Cardiac fibroblast (primary cell): ENCODE measurements at regions not wholly inside any gene's neighbourhood (a gene's known extent, or its start where the extent isn't known, plus 50 kb on each side); places are given as distances from the start of the nearest gene placed in this dataset.

ENCODE experiments used
- DNase-seq, 2 donors: peaks; one replicate each; pipeline versions ENCODE4 v3.0.0 to v3.0.0-alpha.2; 2010; ENCODE audit warnings: low read depth in 2 of 2
- H3K4me3 ChIP-seq, 2 donors: replicated peaks in 1 of 2; 1 replicate in 1 of 2; 2 replicates in 1 of 2; pipeline ENCODE4 v1.5.1; 2011; ENCODE audit warnings: low read depth in 2 of 2, low read length in 2 of 2, mild to moderate bottlenecking in 2 of 2, moderate library complexity in 1 of 2
- CTCF ChIP-seq: IDR thresholded peaks from one replicate; pipeline ENCODE4 v1.5.1; 2011; ENCODE audit warnings: low read depth, mild to moderate bottlenecking, low read length, inconsistent platforms

GRCh38 chr2:216281316-216281715 is 91.0 kb downstream of the MARCHF4 start:
- no peak overlapping the region for H3K4me3 ChIP-seq
- no peak for TF ChIP-seq CTCF
- DNase-seq: no peak

GRCh38 chr2:216279459-216279858 is 92.8 kb downstream of the MARCHF4 start:
- no peak overlapping the region for H3K4me3 ChIP-seq
- TF ChIP-seq CTCF: no peak
- peak; percentile 80 to 84 for DNase-seq

- DNase-seq: peak; percentile 34 to 43
- no peak overlapping the region for H3K4me3 ChIP-seq
- TF ChIP-seq CTCF: no peak
Observed at GRCh38 chr2:216279031-216279430, 93.3 kb downstream of the MARCHF4 start.

GRCh38 chr2:216275890-216276289 is 96.4 kb downstream of the MARCHF4 start:
- H3K4me3 ChIP-seq: no peak overlapping the region
- DNase-seq: no peak
- TF ChIP-seq CTCF: no peak

GRCh38 chr2:216274194-216274840 is 98.0 kb downstream of the MARCHF4 start:
- H3K4me3 ChIP-seq: no peak overlapping the region
- no peak for TF ChIP-seq CTCF
- DNase-seq: peak in 1 of 2 donors; percentile 61

GRCh38 chr2:216261042-216261537 is 111.2 kb downstream of the MARCHF4 start:
- TF ChIP-seq CTCF: no peak
- no peak overlapping the region for H3K4me3 ChIP-seq
- no peak for DNase-seq

GRCh38 chr2:216260629-216261028 is 111.7 kb downstream of the MARCHF4 start:
- no peak for TF ChIP-seq CTCF
- DNase-seq: no peak
- no peak overlapping the region for H3K4me3 ChIP-seq
